ENCODE measurements at regions not wholly inside any gene's neighbourhood (a gene's known extent, or its start where the extent isn't known, plus 50 kb on each side); places are given as distances from the start of the nearest gene placed in this dataset.

- DNase-seq (no peak), ATAC-seq (no peak)
- intact Hi-C loops (cut with DNase I): no loop called here
- Histone ChIP-seq H3K4me3 (no peak overlapping the region), H3K4me1 (peaks cover 0 to 16% of the 10 kb centered on the region in 2 donors), H3K27me3 (peaks cover 5 to 79% of the 10 kb centered on the region in 2 donors), H3K27ac (no peak overlapping the region), H3K9me3 (no peaks in the 10 kb centered on the region), H3K36me3 (no peaks in the 10 kb centered on the region)
- TF ChIP-seq CTCF (IDR thresholded peaks at IDR 0.05): no peak
These were observed 250.1 kb downstream of the C16orf95 start for GRCh38 chr16:87067003-87067556.

GRCh38 chr16:87067836-87068761 lies 249.1 kb downstream of the C16orf95 start:
- peaks cover 5 to 81% of the 10 kb centered on the region in 2 donors for H3K27me3 ChIP-seq
- ATAC-seq (no peak), DNase-seq (no peak)
- TF ChIP-seq CTCF (IDR thresholded peaks at IDR 0.05): no peak
- no peaks in the 10 kb centered on the region for H3K36me3 ChIP-seq
- no peaks in the 10 kb centered on the region for H3K9me3 ChIP-seq
- no peak overlapping the region for H3K27ac ChIP-seq
- no peak overlapping the region for H3K4me3 ChIP-seq
- H3K4me1 ChIP-seq: peaks cover 0 to 6% of the 10 kb centered on the region in 2 donors
- intact Hi-C loops (cut with DNase I): no loop called here

- intact Hi-C loops (cut with DNase I): no loop called here
- Histone ChIP-seq H3K36me3 (no peaks in the 10 kb centered on the region), H3K27me3 (peaks cover 5 to 78% of the 10 kb centered on the region in 2 donors), H3K9me3 (no peaks in the 10 kb centered on the region), H3K4me1 (peaks cover 0 to 5% of the 10 kb centered on the region in 2 donors), H3K27ac (no peak overlapping the region), H3K4me3 (no peak overlapping the region)
- ATAC-seq (no peak), DNase-seq (peak in 1 of 4 donors; percentile 57)
- no peak for TF ChIP-seq CTCF (IDR thresholded peaks at IDR 0.05)
These were observed 248.4 kb downstream of the C16orf95 start for GRCh38 chr16:87068762-87069150.

- ATAC-seq (no peak), DNase-seq (peak in 1 of 4 donors; percentile 37)
- no peak for TF ChIP-seq CTCF (IDR thresholded peaks at IDR 0.05)
- Histone ChIP-seq H3K9me3 (no peaks in the 10 kb centered on the region), H3K27me3 (peaks cover 0 to 61% of the 10 kb centered on the region in 2 donors), H3K27ac (no peak overlapping the region), H3K4me1 (peaks cover 0 to 4% of the 10 kb centered on the region in 2 donors), H3K4me3 (no peak overlapping the region), H3K36me3 (no peaks in the 10 kb centered on the region)
- intact Hi-C loops (cut with DNase I): no loop called here
These were observed 246.5 kb downstream of the C16orf95 start for GRCh38 chr16:87070657-87071056.

- no peaks in the 10 kb centered on the region for H3K36me3 ChIP-seq
- no peak for ATAC-seq
- intact Hi-C loops (cut with DNase I): no loop called here
These were observed 245.1 kb downstream of the C16orf95 start for GRCh38 chr16:87072101-87072500.

More at GRCh38 chr16:87072101-87072500, 245.1 kb downstream of the C16orf95 start:
- no peak overlapping the region for H3K4me3 ChIP-seq
- no peak for DNase-seq
- peaks cover 0 to 48% of the 10 kb centered on the region in 2 donors for H3K27me3 ChIP-seq
- no peak overlapping the region for H3K27ac ChIP-seq
- H3K4me1 ChIP-seq: no peaks in the 10 kb centered on the region
- TF ChIP-seq CTCF (IDR thresholded peaks at IDR 0.05): no peak
- H3K9me3 ChIP-seq: no peaks in the 10 kb centered on the region
